ENCODE measurements at regions not wholly inside any gene's neighbourhood (a gene's known extent, or its start where the extent isn't known, plus 50 kb on each side); places are given as distances from the start of the nearest gene placed in this dataset.

- Mint-ChIP-seq H3K27ac (ENCODE audit: unreplicated experiment) (peak overlapping the region; percentile 2), H3K4me1 (ENCODE audit: low read depth, unreplicated experiment) (peaks cover 54% of the 10 kb centered on the region), H3K36me3 (ENCODE audit: insufficient read depth, unreplicated experiment) (no peaks in the 10 kb centered on the region), H3K4me3 (ENCODE audit: low read depth, unreplicated experiment) (no peak overlapping the region), H3K27me3 (ENCODE audit: unreplicated experiment) (no peaks in the 10 kb centered on the region), H3K9me3 (ENCODE audit: low read depth, unreplicated experiment) (no peaks in the 10 kb centered on the region)
- no peak for TF ChIP-seq CTCF (IDR thresholded peaks at IDR 0.05; ENCODE audit: unreplicated experiment)
- no TSS peak for BruUV-seq (replicated peaks)
- CTCF ChIA-PET: interaction anchor here (0.8 kb wide), 1 partner anchor 88 kb away, joined by 7 read pairs; no protein-coding TSS in a partner anchor
- intact Hi-C loops (cut with micrococcal nuclease; ENCODE audit: unreplicated experiment): no loop called here
- DNase-seq: no peak
These were observed 102.3 kb upstream of the TPM1 start for GRCh38 chr15:62940093-62940754.

- no TSS peak for BruUV-seq (replicated peaks)
- intact Hi-C loops (cut with micrococcal nuclease; ENCODE audit: unreplicated experiment): no loop called here
- no peaks in the 10 kb centered on the region for H3K27me3 Mint-ChIP-seq (ENCODE audit: unreplicated experiment)
- peak overlapping the region; percentile 24 for H3K27ac Mint-ChIP-seq (ENCODE audit: unreplicated experiment)
- no peaks in the 10 kb centered on the region for H3K36me3 Mint-ChIP-seq (ENCODE audit: insufficient read depth, unreplicated experiment)
- H3K9me3 Mint-ChIP-seq (ENCODE audit: low read depth, unreplicated experiment): no peaks in the 10 kb centered on the region
- CTCF ChIA-PET: interaction anchor here (0.8 kb wide), 1 partner anchor 88 kb away, joined by 7 read pairs; no protein-coding TSS in a partner anchor
- no peak for DNase-seq
- no peak overlapping the region for H3K4me3 Mint-ChIP-seq (ENCODE audit: low read depth, unreplicated experiment)
- H3K4me1 Mint-ChIP-seq (ENCODE audit: low read depth, unreplicated experiment): peaks cover 48% of the 10 kb centered on the region
- no peak for TF ChIP-seq CTCF (IDR thresholded peaks at IDR 0.05; ENCODE audit: unreplicated experiment)
These were observed 101.7 kb upstream of the TPM1 start for GRCh38 chr15:62940755-62941361.

DNA sequence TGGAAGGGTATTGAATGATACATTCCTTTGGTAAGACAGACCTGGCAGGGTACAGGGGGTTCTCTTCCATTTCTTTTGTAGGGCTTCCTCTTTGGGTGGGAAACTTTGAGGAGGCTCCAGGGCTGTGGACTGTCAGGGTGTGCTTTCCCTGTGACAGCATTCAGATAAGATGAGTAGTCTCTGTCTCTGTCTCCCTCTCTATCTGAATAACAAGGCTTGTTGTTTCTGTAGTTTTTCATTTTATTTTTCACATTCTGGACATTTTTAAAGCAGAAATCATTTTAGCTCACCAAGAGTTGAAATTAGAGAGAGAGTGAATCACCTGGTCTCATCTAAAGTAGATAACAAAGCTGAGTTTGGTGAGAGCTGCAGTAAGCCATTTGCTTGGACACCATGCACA is 100.8 kb upstream of the TPM1 start:
- H3K4me1 Mint-ChIP-seq (ENCODE audit: low read depth, unreplicated experiment): peaks cover 39% of the 10 kb centered on the region
- no peak overlapping the region for H3K4me3 Mint-ChIP-seq (ENCODE audit: low read depth, unreplicated experiment)
- intact Hi-C loops (cut with micrococcal nuclease; ENCODE audit: unreplicated experiment): no loop called here
- H3K36me3 Mint-ChIP-seq (ENCODE audit: insufficient read depth, unreplicated experiment): no peaks in the 10 kb centered on the region
- no peaks in the 10 kb centered on the region for H3K27me3 Mint-ChIP-seq (ENCODE audit: unreplicated experiment)
- H3K9me3 Mint-ChIP-seq (ENCODE audit: low read depth, unreplicated experiment): no peaks in the 10 kb centered on the region
- peak overlapping the region; percentile 24 for H3K27ac Mint-ChIP-seq (ENCODE audit: unreplicated experiment)
- no peak for DNase-seq
- no peak for TF ChIP-seq CTCF (IDR thresholded peaks at IDR 0.05; ENCODE audit: unreplicated experiment)
- CTCF ChIA-PET: no interaction called here
- no TSS peak for BruUV-seq (replicated peaks)

GRCh38 chr15:62942428-62942827 is 100.1 kb upstream of the TPM1 start:
- Mint-ChIP-seq H3K27me3 (ENCODE audit: unreplicated experiment) (peaks cover 4% of the 10 kb centered on the region), H3K9me3 (ENCODE audit: low read depth, unreplicated experiment) (no peaks in the 10 kb centered on the region), H3K27ac (ENCODE audit: unreplicated experiment) (no peak overlapping the region), H3K4me3 (ENCODE audit: low read depth, unreplicated experiment) (no peak overlapping the region), H3K4me1 (ENCODE audit: low read depth, unreplicated experiment) (peaks cover 38% of the 10 kb centered on the region), H3K36me3 (ENCODE audit: insufficient read depth, unreplicated experiment) (no peaks in the 10 kb centered on the region)
- DNase-seq: no peak
- BruUV-seq (replicated peaks): no TSS peak
- CTCF ChIA-PET: no interaction called here
- no peak for TF ChIP-seq CTCF (IDR thresholded peaks at IDR 0.05; ENCODE audit: unreplicated experiment)
- intact Hi-C loops (cut with micrococcal nuclease; ENCODE audit: unreplicated experiment): no loop called here

Data from Calu3 (cell line).